SK-N-MC (cell line): ENCODE measurements at regions not wholly inside any gene's neighbourhood (a gene's known extent, or its start where the extent isn't known, plus 50 kb on each side); places are given as distances from the start of the nearest gene placed in this dataset.

Experiments
- DNase-seq: peaks from one replicate; pipeline ENCODE4 v3.0.0-alpha.2; 2011; ENCODE audit warnings: low read depth, low spot score
- H3K27ac ChIP-seq: fragments of 200-600 bp; sonication (generic); 2 replicates; pipeline ENCODE4 v1.5.1; 2016; ENCODE audit warnings: mixed run types
- H3K36me3 ChIP-seq: fragments of 200-600 bp; sonication (generic); 2 replicates; pipeline ENCODE4 v1.6.1; 2017; ENCODE audit warnings: antibody characterized with exemption, low read length, mixed read lengths; ENCODE audit not compliant: insufficient read depth
- H3K4me3 ChIP-seq: fragments of 200-600 bp; sonication (generic); 2 replicates; pipeline ENCODE4 v1.5.1; 2016
- H3K9ac ChIP-seq: fragments of 200-600 bp; sonication (generic); 2 replicates; pipeline ENCODE4 v1.8.0; 2017; ENCODE audit warnings: mixed run types, mixed read lengths; ENCODE audit not compliant: insufficient read length
- H3K9me3 ChIP-seq: fragments of 200-600 bp; sonication (generic); 2 replicates; pipeline ENCODE4 v1.6.1; 2017; ENCODE audit warnings: low read depth, mild to moderate bottlenecking, antibody characterized with exemption, low read length, moderate library complexity, mixed read lengths
- EZH2 ChIP-seq: fragments of 200-600 bp; sonication (generic); IDR thresholded peaks from one replicate; pipeline ENCODE4 v1.6.1; 2017; ENCODE audit warnings: antibody characterized with exemption
- FOXP2 ChIP-seq: optimal IDR thresholded peaks from 2 replicates; pipeline ENCODE3; 2011; ENCODE audit warnings: mild to moderate bottlenecking, moderate library complexity; ENCODE audit not compliant: insufficient read depth; ENCODE audit errors: extremely low read length, control extremely low read depth
- POLR2AphosphoS5 ChIP-seq: IDR thresholded peaks from 2 replicates; pipeline ENCODE4 v1.6.1; 2012; ENCODE audit warnings: mild to moderate bottlenecking, low read depth, low read length, borderline replicate concordance

GRCh38 chr17:62888765-62889164 is 77.3 kb upstream of the TANC2 start:
- no peak overlapping the region for H3K4me3 ChIP-seq
- H3K9me3 ChIP-seq: no peaks in the 10 kb centered on the region
- no peak for DNase-seq
- no peaks in the 10 kb centered on the region for H3K36me3 ChIP-seq
- TF ChIP-seq FOXP2 (no peak), EZH2 (no peak), POLR2AphosphoS5 (no peak)
- no peak overlapping the region for H3K27ac ChIP-seq
- H3K9ac ChIP-seq: no peak overlapping the region

- TF ChIP-seq POLR2AphosphoS5: no peak
- no peak for TF ChIP-seq EZH2
- no peak for TF ChIP-seq FOXP2
- DNase-seq: no peak
- Histone ChIP-seq H3K4me3 (no peak overlapping the region), H3K36me3 (no peaks in the 10 kb centered on the region), H3K9me3 (no peaks in the 10 kb centered on the region), H3K9ac (no peak overlapping the region), H3K27ac (no peak overlapping the region)
Measured at GRCh38 chr17:62888148-62888547, 77.9 kb upstream of the TANC2 start.

DNA sequence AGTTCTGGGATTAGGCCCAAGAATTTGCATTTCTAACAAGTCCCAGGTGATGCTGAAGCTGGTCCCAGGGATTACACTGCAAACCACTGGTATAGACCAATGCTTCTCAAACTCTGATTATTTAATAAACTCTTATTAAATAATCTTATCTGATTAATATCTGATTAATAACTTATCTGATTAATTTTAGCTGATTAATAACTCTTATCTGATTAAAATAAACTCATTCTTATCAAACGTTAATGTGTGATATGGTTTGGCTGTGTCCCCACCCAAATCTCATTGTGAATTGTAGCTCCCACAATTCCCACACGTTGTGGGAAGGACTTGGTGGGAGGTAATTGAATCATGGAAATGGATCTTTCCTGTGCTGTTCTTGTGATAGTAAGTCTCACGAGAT is 78.6 kb upstream of the TANC2 start:
- DNase-seq: no peak
- no peak for TF ChIP-seq EZH2
- no peak for TF ChIP-seq POLR2AphosphoS5
- no peak for TF ChIP-seq FOXP2
- H3K4me3 ChIP-seq: no peak overlapping the region
- H3K9me3 ChIP-seq: no peaks in the 10 kb centered on the region
- H3K36me3 ChIP-seq: no peaks in the 10 kb centered on the region
- no peak overlapping the region for H3K9ac ChIP-seq
- no peak overlapping the region for H3K27ac ChIP-seq

DNA sequence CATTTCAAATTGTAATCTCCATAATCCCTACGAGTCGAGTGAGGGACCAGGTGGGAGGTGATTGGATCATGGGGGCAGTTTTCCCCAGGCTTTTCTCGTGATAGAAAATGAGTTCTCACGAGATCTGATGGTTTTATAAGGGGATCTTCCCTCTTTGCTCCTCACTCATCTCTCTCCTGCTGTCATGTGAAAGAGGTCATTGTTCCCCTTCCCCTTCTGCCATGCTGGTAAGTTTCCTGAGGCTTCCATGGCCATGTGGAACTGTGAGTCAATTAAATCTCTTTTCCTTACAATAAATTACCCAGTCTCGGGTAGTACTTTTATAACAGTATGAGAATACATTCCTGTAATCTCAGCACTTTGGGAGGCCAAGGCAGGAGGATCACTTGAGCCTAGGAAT is 76.7 kb upstream of the MARCHF10 start:
- DNase-seq: no peak
- H3K4me3 ChIP-seq: no peak overlapping the region
- H3K36me3 ChIP-seq: no peaks in the 10 kb centered on the region
- no peaks in the 10 kb centered on the region for H3K9me3 ChIP-seq
- TF ChIP-seq POLR2AphosphoS5 (no peak), FOXP2 (no peak), EZH2 (no peak)
- H3K27ac ChIP-seq: no peak overlapping the region
- H3K9ac ChIP-seq: no peak overlapping the region

- DNase-seq: no peak
- Histone ChIP-seq H3K27ac (no peak overlapping the region), H3K4me3 (no peak overlapping the region), H3K9ac (no peak overlapping the region), H3K9me3 (no peaks in the 10 kb centered on the region), H3K36me3 (no peaks in the 10 kb centered on the region)
- TF ChIP-seq EZH2: no peak
- no peak for TF ChIP-seq POLR2AphosphoS5
- TF ChIP-seq FOXP2: no peak
Measured at GRCh38 chr17:62882878-62883277, 74.8 kb upstream of the MARCHF10 start.

DNA sequence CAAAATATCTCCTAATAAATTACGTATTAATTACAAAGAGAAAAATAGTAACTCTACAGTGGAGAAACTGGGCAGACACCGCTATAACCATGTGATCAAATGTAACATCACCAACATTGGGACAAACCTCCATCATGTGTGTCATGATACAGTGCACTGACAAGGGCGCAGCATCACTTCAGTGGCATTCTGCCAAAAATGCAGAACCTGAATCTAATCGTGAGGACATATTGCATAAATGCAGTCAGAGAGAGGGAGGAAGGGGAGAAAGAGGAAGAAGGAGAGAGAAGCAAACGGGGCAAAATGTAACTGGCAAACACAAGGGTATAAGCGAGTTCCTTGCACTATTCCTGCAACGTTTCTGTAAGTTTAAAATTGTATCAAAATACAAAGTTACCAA is 74.2 kb upstream of the MARCHF10 start:
- Histone ChIP-seq H3K36me3 (no peaks in the 10 kb centered on the region), H3K9me3 (no peaks in the 10 kb centered on the region), H3K9ac (no peak overlapping the region), H3K27ac (no peak overlapping the region), H3K4me3 (no peak overlapping the region)
- no peak for TF ChIP-seq POLR2AphosphoS5
- TF ChIP-seq EZH2: no peak
- no peak for TF ChIP-seq FOXP2
- DNase-seq: no peak

DNA sequence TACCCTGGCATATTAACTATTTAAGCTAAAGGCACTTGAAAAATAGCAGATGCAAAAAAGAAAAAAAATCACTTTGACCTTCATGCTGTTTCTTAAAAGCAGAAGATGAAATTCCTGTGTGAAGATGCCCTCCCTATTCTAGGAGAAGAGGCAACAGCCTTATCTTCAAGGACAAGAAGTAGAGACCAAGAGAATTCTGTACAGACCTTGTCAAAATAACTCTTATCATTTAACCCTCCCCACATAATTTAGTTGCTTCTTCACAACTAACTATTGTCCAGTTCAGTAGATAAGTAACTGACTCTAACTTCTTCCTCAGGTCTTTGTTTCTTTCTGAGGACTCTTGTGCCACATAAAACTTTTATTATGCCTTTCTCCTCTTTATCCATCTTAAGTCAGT is 72.0 kb upstream of the MARCHF10 start:
- no peak overlapping the region for H3K27ac ChIP-seq
- no peak for DNase-seq
- no peak overlapping the region for H3K4me3 ChIP-seq
- TF ChIP-seq EZH2 (no peak), POLR2AphosphoS5 (no peak), FOXP2 (no peak)
- no peak overlapping the region for H3K9ac ChIP-seq
- no peaks in the 10 kb centered on the region for H3K9me3 ChIP-seq
- H3K36me3 ChIP-seq: no peaks in the 10 kb centered on the region

- Histone ChIP-seq H3K9ac (no peak overlapping the region), H3K4me3 (no peak overlapping the region), H3K36me3 (no peaks in the 10 kb centered on the region), H3K27ac (no peak overlapping the region), H3K9me3 (no peaks in the 10 kb centered on the region)
- TF ChIP-seq FOXP2 (no peak), EZH2 (no peak), POLR2AphosphoS5 (no peak)
- no peak for DNase-seq
Measured at GRCh38 chr17:62876673-62877405, 68.7 kb upstream of the MARCHF10 start.

DNA sequence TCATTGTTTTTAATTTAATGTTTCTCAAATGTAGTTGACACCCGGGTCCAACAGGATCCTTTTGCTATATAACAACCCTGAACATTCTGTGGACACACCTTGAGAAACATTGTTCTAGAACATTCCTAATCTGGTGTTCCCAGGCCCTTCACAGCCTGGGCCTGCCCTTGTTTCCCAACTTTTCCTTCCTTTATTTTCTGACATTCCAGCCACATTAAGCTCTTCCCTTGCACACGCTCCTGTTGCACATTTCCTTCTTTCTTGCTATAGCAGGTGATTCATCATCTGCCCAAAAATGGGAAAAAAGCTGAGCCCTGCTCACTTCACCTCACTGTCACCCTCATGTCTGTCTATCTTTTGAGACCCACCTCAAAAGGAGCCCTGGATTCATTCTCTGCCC is 67.9 kb upstream of the MARCHF10 start:
- Histone ChIP-seq H3K9ac (no peak overlapping the region), H3K36me3 (no peaks in the 10 kb centered on the region)
- no peak for TF ChIP-seq POLR2AphosphoS5
- no peak for TF ChIP-seq EZH2
- no peak for TF ChIP-seq FOXP2

More for the DNA sequence above, 67.9 kb upstream of the MARCHF10 start:
- no peak overlapping the region for H3K4me3 ChIP-seq
- no peak for DNase-seq
- no peaks in the 10 kb centered on the region for H3K9me3 ChIP-seq
- no peak overlapping the region for H3K27ac ChIP-seq
